HCT116 (cell line): ENCODE measurements at regions not wholly inside any gene's neighbourhood (a gene's known extent, or its start where the extent isn't known, plus 50 kb on each side); places are given as distances from the start of the nearest gene placed in this dataset.

ENCODE experiments used
- EZH2phosphoT487 ChIP-seq: fragments of 200-600 bp; IDR thresholded peaks from 2 replicates; pipeline ENCODE4 v1.6.1; 2018; ENCODE audit warnings: antibody characterized with exemption, borderline replicate concordance
- SIN3A ChIP-seq: IDR thresholded peaks from 2 replicates; pipeline ENCODE4 v1.6.1; 2012; ENCODE audit warnings: low read depth

- no peak for TF ChIP-seq SIN3A
- no peak for TF ChIP-seq EZH2phosphoT487
Observed at GRCh38 chr5:4717446-4717845, 422.7 kb upstream of the ADAMTS16 start.
